ENCODE measurements at regions not wholly inside any gene's neighbourhood (a gene's known extent, or its start where the extent isn't known, plus 50 kb on each side); places are given as distances from the start of the nearest gene placed in this dataset.

- TF ChIP-seq CTCF (IDR thresholded peaks at IDR 0.05 in 2 of 3, conservative IDR thresholded peaks at IDR 0.05 in 1 of 3; ENCODE audit: borderline replicate concordance in 1 of 3, insufficient read depth in 1 of 3, low read depth in 2 of 3, low read length in 2 of 3), result no peak
- TF ChIP-seq ATF3 (IDR thresholded peaks at IDR 0.05), result no peak
- no peak for TF ChIP-seq CBX3 (IDR thresholded peaks at IDR 0.05; ENCODE audit: low read depth)
Observed at GRCh38 chr10:52514481-52514880, 200.4 kb downstream of the DKK1 start.

Measured in HCT116 (cell line).